GM18861 (cell line): ENCODE measurements at regions not wholly inside any gene's neighbourhood (a gene's known extent, or its start where the extent isn't known, plus 50 kb on each side); places are given as distances from the start of the nearest gene placed in this dataset.
"Not testable (repeated sequence)": the region's sequence is repeated elsewhere in the genome, so short reads cannot be mapped to it uniquely, and the experiment has no call there.

ENCODE experiments used
- ATAC-seq: cut with Tn5 transposase; IDR thresholded peaks from one replicate; pipeline ENCODE4 v1.9.1; 2021; ENCODE audit not compliant: unreplicated experiment

DNA sequence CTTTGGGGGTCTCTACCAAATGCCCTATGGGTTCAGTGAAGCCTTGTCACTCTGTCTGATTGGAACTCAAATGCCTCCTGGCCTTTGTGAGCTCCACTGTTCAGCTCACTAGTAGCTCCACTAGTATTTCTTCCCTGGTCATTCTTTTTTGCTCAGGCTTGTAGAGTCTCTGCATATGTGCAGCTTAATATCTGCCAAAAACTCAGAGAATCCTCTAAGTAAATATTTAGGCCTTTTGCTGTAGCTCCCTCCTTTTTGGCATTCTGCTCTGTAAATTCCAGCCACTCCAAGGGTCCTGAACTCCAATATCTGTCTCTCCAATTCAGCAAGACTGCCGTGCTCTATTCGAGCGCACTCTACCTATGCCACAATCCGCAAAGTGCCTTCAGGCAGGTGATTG, 146.5 kb downstream of the MAIP1 start:
- ATAC-seq = no peak

GRCh38 chr2:200102971-200103370, 147.6 kb downstream of the MAIP1 start:
- no peak for ATAC-seq

DNA sequence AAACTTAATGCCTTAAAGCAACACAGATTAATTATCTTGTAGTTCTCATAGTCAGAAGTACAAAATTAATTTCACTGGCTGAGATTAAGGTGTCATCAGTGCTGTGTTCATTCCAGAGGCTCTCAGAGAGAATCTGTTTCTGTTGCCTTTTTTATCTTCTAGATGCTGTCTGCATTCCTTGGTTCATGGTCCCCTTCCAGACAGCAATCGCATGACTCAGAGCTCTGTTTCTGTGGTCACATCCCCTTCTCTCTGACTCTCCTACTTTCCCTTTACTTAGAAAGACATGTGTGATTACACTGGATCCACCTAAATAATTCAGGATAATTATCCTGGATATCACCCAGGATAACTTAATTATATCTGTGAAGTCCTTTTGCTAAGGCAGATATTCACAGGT, 148.6 kb downstream of the MAIP1 start:
- no peak for ATAC-seq

GRCh38 chr2:200107514-200108217, 152.3 kb downstream of the MAIP1 start:
- ATAC-seq = no peak

GRCh38 chr2:200109421-200109820, 154.0 kb downstream of the MAIP1 start:
- ATAC-seq = no peak

DNA sequence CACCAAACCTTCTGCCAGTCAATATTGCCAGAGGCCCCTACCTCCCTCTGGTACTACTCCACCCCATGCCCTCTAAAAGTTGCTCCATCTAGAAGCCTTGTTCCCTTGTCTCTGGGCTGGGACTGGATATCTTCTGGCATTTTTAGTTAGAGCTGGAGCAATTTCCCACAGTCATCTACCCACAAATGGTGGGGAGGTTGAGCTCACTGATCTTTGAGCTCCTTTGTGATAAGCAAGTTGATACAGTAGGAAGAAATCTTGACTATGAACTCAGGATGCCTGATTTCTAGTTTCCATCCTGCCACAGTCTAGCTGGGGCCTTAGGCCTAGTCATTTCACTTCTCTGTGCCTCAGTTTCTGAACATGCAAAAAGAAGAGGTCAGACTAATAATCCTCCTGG, 155.0 kb downstream of the MAIP1 start:
- ATAC-seq = no peak

- not testable (repeated sequence) for ATAC-seq
Measured at GRCh38 chr2:200113016-200113799, 157.8 kb downstream of the MAIP1 start.

- ATAC-seq = no peak
Measured at GRCh38 chr2:200119236-200119635, 163.9 kb downstream of the MAIP1 start.

DNA sequence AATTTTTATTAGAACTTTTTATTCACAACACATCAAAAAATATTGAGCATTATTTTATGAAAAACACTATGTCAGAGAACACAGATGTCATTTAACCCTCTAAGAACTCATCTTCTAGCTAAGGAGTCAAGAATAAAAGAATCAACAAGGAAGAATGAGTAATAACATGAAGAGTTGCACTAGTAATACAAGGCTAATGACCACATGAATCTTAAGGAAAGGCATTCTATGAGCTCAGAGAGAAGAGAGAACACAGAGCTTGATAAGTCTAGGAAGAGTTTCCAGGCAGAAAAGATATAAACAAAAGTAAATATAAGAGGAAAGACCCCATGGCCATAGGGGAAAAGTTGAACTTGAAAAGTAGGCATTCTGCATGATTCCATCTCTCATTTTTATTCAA, 166.5 kb downstream of the MAIP1 start:
- no peak for ATAC-seq

DNA sequence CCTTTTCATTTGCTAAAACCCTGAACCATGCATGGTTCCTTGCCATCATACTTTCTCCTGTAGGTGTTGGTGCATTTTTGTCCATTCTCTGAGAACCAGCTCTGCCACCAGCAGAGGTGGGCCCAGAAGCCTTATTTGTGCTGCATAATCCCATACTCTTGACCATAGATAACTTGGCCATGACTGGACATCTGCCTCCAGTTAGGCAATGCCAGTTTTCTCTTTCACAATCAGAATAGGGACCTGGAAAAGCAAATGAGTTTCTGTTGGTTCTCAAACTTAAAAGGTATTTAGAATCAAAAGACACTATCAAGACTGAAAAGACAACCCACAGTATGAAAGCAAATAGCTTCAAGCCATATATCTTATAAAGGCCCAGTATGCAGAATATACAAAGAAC, 167.3 kb downstream of the MAIP1 start:
- no peak for ATAC-seq

GRCh38 chr2:200124665-200125368, 169.4 kb downstream of the MAIP1 start:
- ATAC-seq = not testable (repeated sequence)

- ATAC-seq = no peak
Measured at GRCh38 chr2:200125444-200126284, 170.3 kb downstream of the MAIP1 start.

GRCh38 chr2:200126285-200126670, 170.9 kb downstream of the MAIP1 start:
- not testable (repeated sequence) for ATAC-seq

GRCh38 chr2:200126680-200127079, 171.3 kb downstream of the MAIP1 start:
- ATAC-seq = not testable (repeated sequence)

- no peak for ATAC-seq
Measured at GRCh38 chr2:200127848-200128247, 172.5 kb downstream of the MAIP1 start.

- no peak for ATAC-seq
Measured at GRCh38 chr2:200128296-200128695, 172.9 kb downstream of the MAIP1 start.

DNA sequence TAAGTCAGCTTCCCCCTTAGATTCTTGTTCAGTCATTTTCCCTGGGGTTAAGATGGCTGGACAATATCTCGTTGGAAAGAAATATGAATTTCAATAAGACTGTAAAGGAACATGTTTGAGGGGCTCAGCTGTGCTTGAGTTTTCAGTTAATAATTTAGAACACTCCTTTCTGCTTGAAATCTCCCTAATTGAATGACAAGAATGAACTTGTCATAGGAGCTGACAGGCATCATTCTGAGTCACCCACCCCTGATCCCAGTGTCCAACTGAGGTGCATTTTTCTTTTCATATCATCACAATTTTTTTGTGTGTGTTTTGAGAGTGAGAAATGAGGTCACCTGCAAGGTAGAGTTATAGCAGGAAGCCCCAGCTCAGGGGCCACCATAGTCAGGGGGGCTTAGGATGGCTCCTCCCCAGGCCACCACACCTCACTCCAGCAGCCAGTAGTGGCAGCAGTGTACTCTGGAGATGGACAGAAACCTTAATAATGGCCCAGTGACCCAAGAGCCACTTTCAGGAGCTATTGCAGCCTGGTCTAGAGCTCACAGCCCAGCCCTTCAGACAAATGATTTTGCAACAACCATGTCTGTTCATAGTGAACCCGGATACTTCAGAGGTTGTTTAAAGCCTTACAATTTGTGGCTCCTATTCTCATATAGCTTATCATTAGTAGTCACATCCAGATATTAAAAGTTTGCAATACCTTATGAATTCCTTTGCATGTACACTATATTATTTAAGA, 174.5 kb downstream of the MAIP1 start:
- ATAC-seq = no peak

DNA sequence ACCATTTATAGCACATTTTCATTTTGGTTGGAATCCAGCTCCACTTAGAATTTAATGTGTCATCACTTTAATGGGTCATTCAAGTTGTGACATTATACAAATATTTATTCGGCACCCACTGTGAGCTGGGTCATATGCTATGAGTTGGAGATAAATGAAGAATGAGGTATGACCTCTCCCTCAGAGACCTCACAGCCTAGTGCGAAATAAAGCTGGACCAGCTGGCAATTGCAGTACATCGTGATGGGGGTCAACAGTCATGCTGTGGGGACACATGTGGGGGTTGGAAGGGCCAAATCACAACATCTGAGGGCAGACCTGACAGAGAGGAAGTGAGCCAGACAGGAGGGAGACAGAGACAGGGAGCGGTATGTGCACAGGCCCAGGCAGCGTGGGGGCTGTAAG, 175.4 kb downstream of the MAIP1 start:
- ATAC-seq = no peak

- ATAC-seq = no peak
Measured at GRCh38 chr2:200131307-200131706, 175.2 kb upstream of the SPATS2L start.

- ATAC-seq = no peak
Measured at GRCh38 chr2:200135082-200135481, 171.4 kb upstream of the SPATS2L start.
